GM18499 (cell line): ENCODE measurements at regions not wholly inside any gene's neighbourhood (a gene's known extent, or its start where the extent isn't known, plus 50 kb on each side); places are given as distances from the start of the nearest gene placed in this dataset.
"Not testable (repeated sequence)": the region's sequence is repeated elsewhere in the genome, so short reads cannot be mapped to it uniquely, and the experiment has no call there.

Source experiments
- ATAC-seq: cut with Tn5 transposase; IDR thresholded peaks from one replicate; pipeline ENCODE4 v1.9.1; 2021; ENCODE audit warnings: moderate number of reproducible peaks; ENCODE audit not compliant: insufficient read depth, unreplicated experiment

DNA sequence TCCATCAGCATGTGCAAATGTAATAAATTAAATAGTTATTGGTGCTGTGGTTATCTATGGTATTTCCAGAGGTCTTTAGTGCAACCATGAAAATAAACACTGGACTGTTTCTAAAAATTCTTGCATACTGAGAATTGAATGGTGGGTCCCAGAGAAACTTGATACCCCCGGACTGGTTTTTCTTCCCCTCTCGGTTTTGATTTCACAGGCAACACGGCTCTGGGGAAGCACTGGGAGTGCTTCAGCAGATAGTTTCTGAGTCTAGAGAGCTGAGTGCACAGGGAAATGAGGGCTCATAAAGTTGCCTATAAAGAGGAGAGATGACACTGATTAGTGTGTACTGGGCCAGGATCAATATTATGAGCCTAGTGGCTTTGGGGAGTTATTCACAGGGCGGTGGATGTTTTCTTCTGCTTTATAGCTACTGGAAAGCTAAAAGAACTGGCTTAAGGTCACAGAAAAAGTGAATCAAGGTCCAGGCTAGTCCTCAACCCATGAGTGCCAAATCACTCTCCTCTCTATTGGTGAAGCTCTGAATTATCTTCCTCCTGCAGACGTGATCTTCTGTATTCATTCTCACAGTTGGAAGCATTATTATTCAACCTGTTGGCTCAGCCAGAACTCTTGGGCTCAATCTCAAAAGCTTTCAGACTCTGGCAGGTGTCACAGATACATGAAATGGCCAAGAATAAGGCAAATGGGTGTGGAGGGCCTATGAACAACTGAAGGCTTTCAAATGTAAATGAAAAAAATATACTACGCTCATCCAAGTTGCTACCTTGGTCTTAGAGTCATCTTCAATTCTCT lies 170.2 kb upstream of the HMHB1 start:
- no peak for ATAC-seq

- no peak for ATAC-seq
Observed at GRCh38 chr5:143638654-143639053, 173.3 kb upstream of the HMHB1 start.

GRCh38 chr5:143636931-143637528 lies 174.9 kb upstream of the HMHB1 start:
- no peak for ATAC-seq

DNA sequence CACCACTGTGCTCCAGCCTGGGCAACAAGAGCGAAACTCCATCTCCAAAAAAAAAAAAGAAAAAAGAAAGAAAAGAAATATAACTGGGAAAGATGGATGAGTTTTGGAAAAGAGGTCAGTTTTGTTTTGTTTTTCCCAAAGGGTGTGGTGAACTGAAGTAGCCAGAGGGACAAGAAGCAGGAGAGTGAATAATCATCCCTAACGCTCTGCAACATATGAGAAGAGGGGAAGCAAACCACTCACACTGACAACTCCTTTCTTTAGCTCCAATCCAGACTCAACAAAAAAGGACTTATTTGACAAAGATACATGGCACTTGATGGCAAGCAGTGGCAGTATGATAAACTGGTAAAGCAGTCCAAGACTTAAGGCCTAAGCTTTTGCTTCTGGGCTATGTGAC lies 176.1 kb upstream of the HMHB1 start:
- no peak for ATAC-seq

DNA sequence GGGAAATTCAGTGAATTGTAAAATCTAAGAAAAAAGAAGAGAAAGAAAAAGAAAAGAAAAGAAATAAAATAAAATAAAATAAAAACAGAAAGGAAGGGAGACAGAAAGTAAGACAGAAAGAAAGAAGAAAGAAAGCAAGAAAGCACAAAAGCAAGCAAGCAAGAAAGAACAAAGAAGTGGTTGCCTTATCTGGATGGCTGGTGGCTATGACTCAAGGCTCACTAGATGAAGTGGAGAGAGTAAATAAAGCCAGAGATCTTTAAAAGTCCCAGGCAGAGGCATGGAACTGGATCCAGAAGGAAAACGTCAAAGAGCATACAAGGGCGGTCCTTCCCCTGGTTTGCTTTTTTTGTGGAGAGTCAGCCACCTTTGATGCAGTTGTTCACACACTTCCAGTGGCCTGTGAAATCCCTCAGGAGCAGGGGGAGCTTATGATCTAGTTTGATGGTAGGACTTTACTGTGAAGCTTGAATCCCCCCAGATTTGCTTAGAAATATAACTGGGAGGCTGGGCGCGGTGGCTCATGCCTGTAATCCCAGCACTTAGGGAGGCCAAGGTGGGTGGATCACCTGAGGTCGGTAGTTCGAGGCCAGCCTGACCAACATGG lies 176.7 kb upstream of the HMHB1 start:
- ATAC-seq, result no peak

GRCh38 chr5:143634689-143635088 lies 177.3 kb upstream of the HMHB1 start:
- ATAC-seq, result no peak

DNA sequence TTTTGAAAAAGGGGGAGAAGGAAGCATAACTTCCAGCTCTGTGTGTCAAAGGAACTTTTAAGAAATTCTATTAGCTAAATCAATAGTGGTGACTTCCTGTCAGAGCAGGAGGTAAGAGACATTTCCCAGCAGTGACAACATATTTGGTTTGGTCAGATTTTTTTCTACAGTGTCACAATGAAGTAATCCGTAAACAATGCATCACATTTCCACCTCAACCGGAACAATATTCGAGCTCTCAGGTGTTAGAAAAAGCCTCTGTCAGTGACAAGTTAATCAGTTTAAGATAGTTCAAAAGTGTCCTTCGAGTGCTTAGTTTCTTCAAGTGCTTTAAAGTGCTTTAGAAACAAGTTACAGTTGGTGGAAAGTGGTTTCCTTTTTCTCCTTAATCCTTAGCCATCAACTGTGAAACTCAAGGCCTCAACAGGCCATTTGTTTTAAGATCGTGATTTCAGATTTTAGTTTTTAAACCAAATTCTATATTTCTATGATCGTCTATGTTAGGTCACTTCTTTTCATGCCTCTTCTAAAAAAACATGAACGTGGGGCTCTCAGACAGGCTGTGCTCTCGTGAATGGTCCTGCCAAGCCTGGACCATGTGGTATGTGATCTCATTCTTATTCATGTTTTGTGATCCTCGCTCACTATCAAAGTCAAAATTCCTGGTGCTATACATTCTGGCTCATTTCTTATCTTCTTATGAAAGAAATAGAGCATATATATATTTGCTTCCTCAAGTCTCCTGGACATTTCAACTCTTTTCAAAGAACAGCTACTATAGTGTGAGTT lies 181.9 kb upstream of the HMHB1 start:
- ATAC-seq, result no peak

- not testable (repeated sequence) for ATAC-seq
Observed at GRCh38 chr5:143625048-143625447, 186.9 kb upstream of the HMHB1 start.

DNA sequence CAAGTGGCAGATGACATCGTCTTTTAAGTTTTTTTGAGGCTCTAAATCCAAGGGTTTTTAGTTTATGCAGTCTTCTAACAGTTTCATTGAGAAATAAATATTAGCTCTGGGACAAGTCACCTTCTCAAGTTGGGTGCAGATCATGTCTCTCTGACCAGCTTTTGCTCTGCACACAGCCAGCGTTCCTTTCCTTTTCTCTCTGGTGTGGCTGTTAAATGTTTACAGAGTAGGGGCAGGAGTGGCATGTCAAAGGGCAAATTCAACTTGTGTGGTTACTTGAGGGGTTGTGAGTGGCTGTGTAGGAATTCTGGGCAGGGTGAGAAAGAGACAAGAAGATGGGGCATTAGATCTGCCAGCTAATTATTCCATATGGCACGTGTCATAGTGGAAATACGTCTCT lies 187.5 kb upstream of the HMHB1 start:
- no peak for ATAC-seq

DNA sequence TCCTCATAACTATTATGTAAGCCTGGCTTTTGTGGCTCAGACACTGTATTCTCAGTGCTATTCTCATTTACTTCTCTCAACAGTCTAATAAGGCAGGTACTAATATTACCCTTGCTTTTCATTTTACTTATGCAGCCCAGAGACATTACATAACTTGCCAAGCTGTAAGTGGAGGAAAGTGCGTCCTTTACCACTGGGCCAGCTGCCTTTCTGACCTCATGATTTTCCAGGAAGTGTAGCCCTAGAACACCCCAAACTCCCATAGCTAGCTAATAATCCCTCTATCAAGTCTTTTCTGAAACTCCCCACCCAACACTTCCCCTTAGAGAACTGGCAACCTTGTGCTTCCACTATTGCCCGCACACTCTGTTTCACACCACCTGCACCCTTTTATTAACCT lies 192.9 kb upstream of the HMHB1 start:
- ATAC-seq, result no peak

DNA sequence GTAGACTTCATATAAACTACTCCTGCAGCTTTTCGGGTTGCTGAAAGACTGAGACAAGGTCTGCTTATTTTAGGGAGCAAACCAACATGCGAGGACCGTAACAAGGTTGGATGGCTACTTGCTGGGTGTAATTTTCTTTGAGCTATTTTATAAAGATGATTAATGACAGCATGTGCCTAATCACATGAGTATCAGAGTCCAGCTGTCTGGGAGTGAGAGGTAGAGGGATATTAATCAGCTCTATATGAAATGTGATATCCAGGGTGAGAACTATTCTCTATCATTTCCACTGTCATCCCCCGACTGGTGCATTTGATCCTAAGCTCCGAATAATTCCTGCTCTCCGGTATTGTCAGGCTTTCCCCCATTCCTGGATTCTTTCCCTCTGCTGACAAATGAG lies 193.8 kb upstream of the HMHB1 start:
- no peak for ATAC-seq

DNA sequence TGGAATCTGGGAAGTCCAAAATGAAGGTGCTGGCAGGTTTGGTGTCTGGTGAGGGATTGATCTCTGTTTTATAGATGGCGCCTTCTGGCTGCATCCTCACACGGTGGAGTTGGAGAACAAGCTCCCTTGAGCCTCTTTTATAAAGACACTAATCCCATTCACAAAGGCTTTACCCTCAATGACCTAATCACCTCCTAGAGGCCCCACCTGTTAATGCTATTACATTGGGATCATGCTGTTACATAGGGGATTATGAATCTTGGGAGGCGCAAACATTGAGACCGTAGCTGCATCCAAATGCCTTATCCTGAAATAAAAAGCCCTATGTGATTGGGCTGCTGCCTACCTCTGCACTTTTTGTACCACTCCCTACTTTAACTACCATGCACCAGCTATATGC lies 197.1 kb upstream of the HMHB1 start:
- ATAC-seq, result no peak

DNA sequence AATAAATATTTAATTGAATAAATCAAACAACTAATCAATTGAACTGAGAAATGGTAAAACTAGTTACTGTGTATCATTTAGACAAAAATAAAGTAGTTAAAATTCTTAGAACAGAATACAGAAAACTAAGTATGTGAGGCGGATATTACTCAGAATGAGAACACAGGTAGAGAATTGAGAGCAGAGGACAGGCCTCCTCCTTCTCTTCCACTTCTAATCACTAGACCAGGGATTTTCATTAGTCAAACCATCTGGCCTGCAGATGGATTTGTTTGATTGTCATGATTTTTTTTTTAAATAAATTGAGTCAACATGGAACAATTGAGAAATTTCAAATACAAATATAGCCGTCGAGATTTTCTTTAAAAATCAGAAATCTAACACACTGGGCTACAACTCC lies 198.6 kb upstream of the HMHB1 start:
- ATAC-seq, result no peak

GRCh38 chr5:143610946-143611345 lies 201.0 kb upstream of the HMHB1 start:
- ATAC-seq, result no peak

DNA sequence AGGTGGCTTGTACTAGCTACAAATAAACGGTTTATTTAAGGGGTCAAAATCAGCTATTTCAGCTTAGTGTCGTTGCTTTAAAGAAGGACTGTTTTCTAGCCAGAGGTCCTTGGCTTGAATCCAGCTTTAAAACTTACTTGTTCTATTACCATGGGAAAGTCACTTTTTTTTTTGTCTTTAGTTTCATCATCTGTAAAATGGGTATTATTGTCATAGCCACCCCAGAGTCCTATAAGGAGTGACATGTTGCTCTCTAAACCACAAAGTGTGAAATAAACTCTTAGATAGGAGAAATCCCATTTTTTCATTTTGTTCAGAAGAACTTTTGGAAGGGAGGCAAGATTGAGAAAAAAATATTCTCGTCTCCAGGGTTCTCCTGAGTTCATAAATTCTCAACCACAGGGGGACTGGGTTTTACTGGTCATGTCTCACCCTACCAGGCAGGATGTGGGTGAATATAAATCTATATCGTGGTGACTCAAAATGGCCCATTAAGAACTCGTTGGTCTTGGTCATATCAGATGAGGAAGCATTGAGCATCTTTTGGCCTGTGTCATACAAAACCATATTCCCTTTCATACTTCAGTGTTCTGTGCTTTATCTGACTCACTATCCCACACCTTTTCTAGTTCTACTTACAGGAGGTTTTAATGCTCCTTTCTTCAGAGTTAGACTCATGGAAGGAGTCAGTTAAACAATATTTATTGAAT lies 202.7 kb upstream of the NR3C1 start:
- ATAC-seq, result peak; percentile 71

DNA sequence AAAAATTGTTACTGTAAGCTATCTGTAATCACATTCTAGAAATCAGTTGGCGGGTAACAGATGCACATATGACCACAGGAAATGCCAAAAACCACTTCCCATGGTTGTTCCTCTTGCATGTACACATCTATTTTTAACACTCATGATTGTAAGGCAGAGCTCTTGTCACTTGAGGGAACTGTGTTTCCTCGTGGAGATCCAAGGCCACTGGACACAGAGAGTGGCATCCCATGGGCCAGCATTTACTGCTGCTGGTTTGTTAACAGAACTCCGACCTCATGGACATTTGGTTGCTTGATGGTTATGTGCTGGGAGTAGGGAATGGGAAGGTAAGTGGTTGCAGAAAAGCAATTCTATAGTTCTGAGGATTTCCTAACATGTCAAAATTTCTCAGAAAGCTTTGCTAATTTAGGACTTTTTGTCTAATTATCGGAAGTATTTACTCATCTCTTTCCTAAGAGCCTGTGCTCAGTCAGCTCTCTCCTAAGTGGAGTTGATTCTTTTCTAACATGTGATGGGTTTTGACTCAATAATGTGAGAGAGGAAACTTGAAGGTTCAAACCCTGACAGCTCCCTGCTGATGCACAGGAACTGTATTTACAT lies 202.0 kb upstream of the NR3C1 start:
- ATAC-seq, result no peak

DNA sequence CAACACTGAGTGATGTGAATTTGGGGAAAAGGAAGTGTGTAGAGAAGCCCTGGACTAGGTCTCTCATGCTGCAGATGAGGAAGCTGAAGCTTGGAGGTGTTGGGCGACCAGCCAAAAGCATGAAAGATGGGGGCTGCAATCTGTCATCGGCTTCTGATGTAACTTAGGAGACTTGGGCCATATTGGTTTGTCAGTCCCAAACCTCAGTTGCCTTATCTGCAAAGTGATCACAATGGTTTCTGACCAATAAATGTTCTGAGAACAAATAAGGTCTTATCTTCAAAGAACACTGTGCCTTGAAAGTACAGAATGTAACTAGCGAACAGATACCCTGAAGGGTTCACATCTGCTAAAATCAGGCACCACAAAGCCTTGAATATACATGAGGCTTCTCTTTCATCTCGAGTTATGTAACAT lies 198.4 kb upstream of the NR3C1 start:
- no peak for ATAC-seq

GRCh38 chr5:143601357-143601756 lies 197.9 kb upstream of the NR3C1 start:
- ATAC-seq, result no peak

GRCh38 chr5:143600396-143601075 lies 197.1 kb upstream of the NR3C1 start:
- no peak for ATAC-seq
